BE2C (cell line): ENCODE measurements at regions not wholly inside any gene's neighbourhood (a gene's known extent, or its start where the extent isn't known, plus 50 kb on each side); places are given as distances from the start of the nearest gene placed in this dataset.

Source experiments
- DNase-seq: peaks from one replicate; pipeline ENCODE4 v3.0.0-alpha.2; 2020
- H3K27me3 ChIP-seq: fragments of 250-450 bp; sonication (Bioruptor Pico); 2 replicates; pipeline ENCODE4 v1.5.1; 2020; ENCODE audit warnings: mild to moderate bottlenecking
- H3K36me3 ChIP-seq: fragments of 250-450 bp; sonication (Bioruptor Pico); 2 replicates; pipeline ENCODE4 v1.5.1; 2020; ENCODE audit warnings: mild to moderate bottlenecking
- H3K4me1 ChIP-seq: fragments of 250-450 bp; sonication (Bioruptor Pico); 2 replicates; pipeline ENCODE4 v1.5.1; 2020
- H3K4me3 ChIP-seq: 2 replicates; pipeline ENCODE4 v1.5.1; 2011; ENCODE audit warnings: low read depth, low read length
- H3K9me3 ChIP-seq: fragments of 250-450 bp; sonication (Bioruptor Pico); 2 replicates; pipeline ENCODE4 v1.5.1; 2020
- TF ChIP-seq, protein P1 (sequence below): IDR thresholded peaks from 2 replicates; pipeline ENCODE4 v1.5.1; 2012; ENCODE audit warnings: mild to moderate bottlenecking, low read depth, low read length

DNA sequence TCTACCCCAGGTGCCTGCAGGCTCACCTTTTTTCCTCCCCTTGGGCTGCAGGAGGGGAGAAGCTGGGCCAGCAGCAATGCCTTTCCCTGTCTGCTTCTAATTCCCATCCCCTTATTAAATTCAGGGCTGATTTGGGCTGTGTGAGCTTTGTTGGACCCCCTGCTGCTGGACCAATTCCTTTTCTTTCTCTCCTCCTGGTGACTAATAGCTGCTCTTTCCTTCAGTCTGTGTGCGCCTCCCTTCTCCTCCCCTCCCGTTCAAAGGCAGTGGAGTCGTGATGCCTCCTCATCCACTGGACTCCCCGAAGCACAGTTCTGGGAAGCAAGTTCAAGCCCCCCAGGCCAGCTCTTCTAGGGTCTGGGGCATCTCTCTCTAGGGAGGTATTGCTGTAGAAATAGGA is 567.9 kb upstream of the CADM1 start:
- H3K4me3 ChIP-seq, result no peak overlapping the region
- H3K9me3 ChIP-seq, result no peaks in the 10 kb centered on the region
- H3K36me3 ChIP-seq, result no peaks in the 10 kb centered on the region
- TF ChIP-seq, protein P1, sequence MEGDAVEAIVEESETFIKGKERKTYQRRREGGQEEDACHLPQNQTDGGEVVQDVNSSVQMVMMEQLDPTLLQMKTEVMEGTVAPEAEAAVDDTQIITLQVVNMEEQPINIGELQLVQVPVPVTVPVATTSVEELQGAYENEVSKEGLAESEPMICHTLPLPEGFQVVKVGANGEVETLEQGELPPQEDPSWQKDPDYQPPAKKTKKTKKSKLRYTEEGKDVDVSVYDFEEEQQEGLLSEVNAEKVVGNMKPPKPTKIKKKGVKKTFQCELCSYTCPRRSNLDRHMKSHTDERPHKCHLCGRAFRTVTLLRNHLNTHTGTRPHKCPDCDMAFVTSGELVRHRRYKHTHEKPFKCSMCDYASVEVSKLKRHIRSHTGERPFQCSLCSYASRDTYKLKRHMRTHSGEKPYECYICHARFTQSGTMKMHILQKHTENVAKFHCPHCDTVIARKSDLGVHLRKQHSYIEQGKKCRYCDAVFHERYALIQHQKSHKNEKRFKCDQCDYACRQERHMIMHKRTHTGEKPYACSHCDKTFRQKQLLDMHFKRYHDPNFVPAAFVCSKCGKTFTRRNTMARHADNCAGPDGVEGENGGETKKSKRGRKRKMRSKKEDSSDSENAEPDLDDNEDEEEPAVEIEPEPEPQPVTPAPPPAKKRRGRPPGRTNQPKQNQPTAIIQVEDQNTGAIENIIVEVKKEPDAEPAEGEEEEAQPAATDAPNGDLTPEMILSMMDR, result no peak
- no peaks in the 10 kb centered on the region for H3K27me3 ChIP-seq
- peaks cover 15% of the 10 kb centered on the region for H3K4me1 ChIP-seq
- DNase-seq, result no peak

DNA sequence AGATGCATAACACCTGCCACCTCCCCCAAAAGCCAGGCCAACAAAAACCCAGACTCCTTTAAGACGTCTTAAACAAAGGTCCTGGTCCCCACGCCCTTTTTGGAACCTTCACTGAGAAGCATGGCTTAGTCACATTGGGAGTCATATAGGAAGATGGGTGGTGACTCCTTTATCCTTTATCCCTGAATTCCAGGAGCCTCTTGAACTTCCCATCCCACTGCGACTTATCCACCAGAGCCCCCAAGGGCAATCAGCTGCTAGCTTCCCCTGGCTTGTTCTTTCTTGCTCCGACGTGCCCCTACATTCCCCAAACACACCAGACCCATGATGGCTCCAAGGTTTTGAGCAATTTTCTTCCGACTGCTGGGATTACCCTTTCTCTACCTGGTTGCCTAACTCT is 567.0 kb upstream of the CADM1 start:
- no peak for DNase-seq
- H3K4me1 ChIP-seq, result peaks cover 15% of the 10 kb centered on the region
- TF ChIP-seq, protein P1, result no peak
- no peak overlapping the region for H3K4me3 ChIP-seq
- no peaks in the 10 kb centered on the region for H3K27me3 ChIP-seq
- no peaks in the 10 kb centered on the region for H3K9me3 ChIP-seq
- no peaks in the 10 kb centered on the region for H3K36me3 ChIP-seq

GRCh38 chr11:116070520-116070919 is 566.3 kb upstream of the CADM1 start:
- H3K27me3 ChIP-seq, result no peaks in the 10 kb centered on the region
- no peaks in the 10 kb centered on the region for H3K9me3 ChIP-seq
- DNase-seq, result no peak
- H3K4me3 ChIP-seq, result no peak overlapping the region
- H3K4me1 ChIP-seq, result peaks cover 15% of the 10 kb centered on the region
- TF ChIP-seq, protein P1, result no peak
- no peaks in the 10 kb centered on the region for H3K36me3 ChIP-seq

GRCh38 chr11:116066777-116067176 is 562.6 kb upstream of the CADM1 start:
- Histone ChIP-seq H3K36me3 (no peaks in the 10 kb centered on the region), H3K27me3 (no peaks in the 10 kb centered on the region), H3K4me3 (no peak overlapping the region), H3K9me3 (no peaks in the 10 kb centered on the region), H3K4me1 (peaks cover 25% of the 10 kb centered on the region)
- no peak for DNase-seq
- TF ChIP-seq, protein P1, result no peak

GRCh38 chr11:116065986-116066385 is 561.8 kb upstream of the CADM1 start:
- Histone ChIP-seq H3K4me3 (no peak overlapping the region), H3K4me1 (peaks cover 31% of the 10 kb centered on the region), H3K9me3 (no peaks in the 10 kb centered on the region), H3K36me3 (no peaks in the 10 kb centered on the region), H3K27me3 (no peaks in the 10 kb centered on the region)
- no peak for DNase-seq
- TF ChIP-seq, protein P1, result no peak

GRCh38 chr11:116065191-116065895 is 561.1 kb upstream of the CADM1 start:
- DNase-seq, result no peak
- H3K4me1 ChIP-seq, result peaks cover 37% of the 10 kb centered on the region
- H3K27me3 ChIP-seq, result no peaks in the 10 kb centered on the region
- TF ChIP-seq, protein P1, result no peak
- no peak overlapping the region for H3K4me3 ChIP-seq
- no peaks in the 10 kb centered on the region for H3K9me3 ChIP-seq
- no peaks in the 10 kb centered on the region for H3K36me3 ChIP-seq
